HEK293T (cell line): ENCODE measurements at regions not wholly inside any gene's neighbourhood (a gene's known extent, or its start where the extent isn't known, plus 50 kb on each side); places are given as distances from the start of the nearest gene placed in this dataset.

Source experiments
- ARNT ChIP-seq: fragments of 450-650 bp; IDR thresholded peaks from 2 replicates; pipeline ENCODE4 v1.6.1; 2017; ENCODE audit warnings: mild to moderate bottlenecking
- BHLHE40 ChIP-seq: fragments of 450-650 bp; IDR thresholded peaks from 2 replicates; pipeline ENCODE4 v1.6.1; 2016; ENCODE audit warnings: mild to moderate bottlenecking, moderate library complexity, borderline replicate concordance
- CTBP1 ChIP-seq: fragments of 450-650 bp; IDR thresholded peaks from 2 replicates; pipeline ENCODE4 v1.6.1; 2016; ENCODE audit warnings: borderline replicate concordance
- ELF4 ChIP-seq: fragments of 450-650 bp; IDR thresholded peaks from 2 replicates; pipeline ENCODE4 v1.6.1; 2017; ENCODE audit warnings: antibody characterized with exemption
- FOXA1 ChIP-seq: fragments of 450-650 bp; IDR thresholded peaks from 2 replicates; pipeline ENCODE4 v1.6.1; 2016; ENCODE audit warnings: mild to moderate bottlenecking
- FOXK2 ChIP-seq: fragments of 450-650 bp; IDR thresholded peaks from 2 replicates; pipeline ENCODE4 v1.6.1; 2016; ENCODE audit warnings: mild to moderate bottlenecking
- FOXM1 ChIP-seq: fragments of 450-650 bp; IDR thresholded peaks from 2 replicates; pipeline ENCODE4 v1.6.1; 2017; ENCODE audit warnings: mild to moderate bottlenecking, borderline replicate concordance
- HDGF ChIP-seq: fragments of 450-650 bp; IDR thresholded peaks from 2 replicates; pipeline ENCODE4 v1.6.1; 2017; ENCODE audit warnings: antibody characterized with exemption, borderline replicate concordance
- NFRKB ChIP-seq: fragments of 450-650 bp; IDR thresholded peaks from 2 replicates; pipeline ENCODE4 v1.6.1; 2016; ENCODE audit warnings: mild to moderate bottlenecking, moderate library complexity
- SP1 ChIP-seq: fragments of 450-650 bp; IDR thresholded peaks from 2 replicates; pipeline ENCODE4 v1.6.1; 2017
- SUZ12 ChIP-seq: fragments of 450-650 bp; IDR thresholded peaks from 2 replicates; pipeline ENCODE4 v1.6.1; 2016; ENCODE audit warnings: mild to moderate bottlenecking
- TARDBP ChIP-seq: fragments of 450-650 bp; IDR thresholded peaks from 2 replicates; pipeline ENCODE4 v1.6.1; 2016
- TF ChIP-seq, protein P1 (sequence below): fragments of 450-650 bp; IDR thresholded peaks from 2 replicates; pipeline ENCODE4 v1.6.1; 2016

DNA sequence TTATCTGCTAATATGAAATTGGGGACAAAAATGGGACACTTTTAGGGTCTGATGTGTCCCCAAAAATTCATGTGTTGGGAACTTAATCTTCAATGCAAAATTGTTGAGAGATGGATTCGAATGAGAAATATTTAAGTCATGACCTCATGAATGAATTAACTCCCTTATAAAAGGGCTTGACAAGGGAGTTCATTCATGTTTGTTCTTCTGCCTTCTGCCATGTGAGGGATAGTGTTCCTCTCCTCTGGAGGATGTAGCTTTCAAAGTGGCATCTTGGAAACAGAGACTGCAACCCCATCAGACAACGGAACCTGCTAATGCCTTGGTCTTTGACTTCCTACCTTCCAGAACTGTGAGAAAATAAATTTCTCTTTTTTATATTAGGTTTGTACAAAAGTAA is 89.2 kb upstream of the LINC00305 start:
- TF ChIP-seq BHLHE40: no peak
- TF ChIP-seq CTBP1: no peak
- no peak for TF ChIP-seq SP1
- no peak for TF ChIP-seq TARDBP
- TF ChIP-seq, protein P1, sequence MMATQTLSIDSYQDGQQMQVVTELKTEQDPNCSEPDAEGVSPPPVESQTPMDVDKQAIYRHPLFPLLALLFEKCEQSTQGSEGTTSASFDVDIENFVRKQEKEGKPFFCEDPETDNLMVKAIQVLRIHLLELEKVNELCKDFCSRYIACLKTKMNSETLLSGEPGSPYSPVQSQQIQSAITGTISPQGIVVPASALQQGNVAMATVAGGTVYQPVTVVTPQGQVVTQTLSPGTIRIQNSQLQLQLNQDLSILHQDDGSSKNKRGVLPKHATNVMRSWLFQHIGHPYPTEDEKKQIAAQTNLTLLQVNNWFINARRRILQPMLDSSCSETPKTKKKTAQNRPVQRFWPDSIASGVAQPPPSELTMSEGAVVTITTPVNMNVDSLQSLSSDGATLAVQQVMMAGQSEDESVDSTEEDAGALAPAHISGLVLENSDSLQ: no peak
- TF ChIP-seq FOXA1: no peak
- no peak for TF ChIP-seq SUZ12
- no peak for TF ChIP-seq NFRKB
- no peak for TF ChIP-seq ARNT
- TF ChIP-seq FOXK2: no peak
- TF ChIP-seq FOXM1: no peak
- TF ChIP-seq HDGF: no peak
- no peak for TF ChIP-seq ELF4
